HG02981 (cell line): ENCODE measurements at regions not wholly inside any gene's neighbourhood (a gene's known extent, or its start where the extent isn't known, plus 50 kb on each side); places are given as distances from the start of the nearest gene placed in this dataset.

Experiments
- ATAC-seq: cut with Tn5 transposase; IDR thresholded peaks from one replicate; pipeline ENCODE4 v1.9.1; 2021; ENCODE audit warnings: mild to moderate bottlenecking, moderate library complexity; ENCODE audit not compliant: unreplicated experiment

DNA sequence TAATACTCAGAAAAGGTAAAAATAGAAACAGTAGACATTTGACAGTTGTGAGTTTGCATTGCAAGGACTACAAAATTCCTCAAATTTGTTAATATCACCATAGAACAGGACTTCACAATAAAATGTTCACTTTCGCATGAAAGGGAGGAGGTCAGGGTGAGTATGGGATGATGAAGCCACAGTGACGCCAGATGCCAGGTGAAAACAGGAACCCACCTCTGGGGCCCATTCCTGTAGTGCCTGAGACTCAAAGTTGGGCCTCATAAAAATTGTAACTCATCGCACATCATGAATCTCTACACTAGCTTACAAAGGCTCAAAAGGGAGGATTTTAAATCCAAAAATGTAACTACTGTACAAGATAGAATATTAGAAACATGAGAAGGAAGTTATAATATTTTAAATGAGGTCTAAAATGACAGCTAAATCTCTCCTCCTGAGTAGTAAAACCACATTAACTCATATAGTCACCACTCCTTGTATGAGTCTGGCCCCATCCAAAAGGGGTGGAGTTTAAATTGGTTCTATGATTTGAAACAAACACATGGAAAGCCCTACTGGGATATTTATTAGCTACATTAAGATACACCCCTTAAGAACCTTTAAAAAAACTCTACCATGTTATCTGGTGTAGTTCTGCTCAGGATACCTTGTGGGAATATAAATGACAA lies 93.7 kb downstream of the ETS2 start:
- no peak for ATAC-seq

- ATAC-seq, result no peak
These were observed 92.8 kb downstream of the ETS2 start for GRCh38 chr21:38898422-38899096.

DNA sequence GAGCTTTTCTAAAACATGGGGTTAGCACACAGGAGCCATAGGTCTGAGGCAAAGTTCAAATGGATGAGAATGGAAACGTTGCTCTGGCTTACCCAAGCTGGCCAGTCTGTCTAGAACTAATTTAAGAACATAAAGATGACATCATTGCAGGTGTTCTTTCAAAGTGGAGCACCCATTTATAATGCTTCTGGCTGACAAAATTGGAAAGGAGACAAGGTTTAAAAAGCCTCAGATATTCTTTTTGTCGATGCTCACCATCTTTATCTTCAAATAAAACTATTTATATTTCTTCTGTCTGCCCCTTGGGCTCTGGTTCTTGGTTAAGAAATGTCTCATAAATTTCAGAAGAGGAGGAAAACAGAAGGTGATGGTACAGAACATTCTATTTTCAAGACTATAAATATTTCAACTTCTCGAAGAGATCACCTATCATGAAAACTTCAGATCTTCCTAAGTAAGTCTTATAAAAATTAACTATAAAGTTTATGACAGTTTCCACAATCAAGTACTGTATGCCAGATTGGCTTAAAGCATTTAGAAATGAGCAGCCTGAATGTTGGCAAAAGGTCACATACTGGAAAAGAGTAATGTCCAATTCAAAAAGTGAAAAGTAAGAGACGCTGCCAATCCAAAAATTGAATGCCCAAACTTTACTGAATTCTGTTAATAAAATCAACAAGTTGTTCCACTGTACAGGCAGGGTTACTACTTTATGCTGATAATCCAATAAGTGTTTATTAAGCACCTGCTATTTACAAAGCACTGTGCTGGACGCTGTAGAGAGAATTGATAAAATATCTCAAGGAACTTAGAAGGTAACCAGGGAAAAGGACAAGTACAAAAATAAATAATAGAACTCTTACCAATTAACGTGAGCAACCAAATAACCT lies 92.0 kb downstream of the ETS2 start:
- no peak for ATAC-seq

DNA sequence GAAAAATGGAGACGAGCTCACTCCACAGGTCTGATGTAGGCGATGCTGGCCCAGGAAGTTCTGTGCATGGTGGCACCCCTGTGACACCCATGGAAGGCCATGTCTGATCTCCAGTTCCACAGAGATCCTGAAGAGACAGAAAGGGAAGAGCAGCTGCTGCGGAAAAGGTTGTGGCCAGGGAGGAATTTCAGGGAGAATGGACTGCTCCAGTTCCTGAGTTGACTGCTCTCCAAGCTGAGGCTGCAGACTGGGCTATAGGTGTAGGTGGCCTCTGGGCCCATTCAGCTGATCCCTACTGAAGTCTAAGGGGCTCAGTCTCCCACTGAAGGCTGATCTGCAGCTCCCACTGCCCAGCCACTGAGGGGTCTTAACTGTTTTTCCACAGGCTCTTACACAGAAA lies 89.2 kb downstream of the ETS2 start:
- no peak for ATAC-seq

DNA sequence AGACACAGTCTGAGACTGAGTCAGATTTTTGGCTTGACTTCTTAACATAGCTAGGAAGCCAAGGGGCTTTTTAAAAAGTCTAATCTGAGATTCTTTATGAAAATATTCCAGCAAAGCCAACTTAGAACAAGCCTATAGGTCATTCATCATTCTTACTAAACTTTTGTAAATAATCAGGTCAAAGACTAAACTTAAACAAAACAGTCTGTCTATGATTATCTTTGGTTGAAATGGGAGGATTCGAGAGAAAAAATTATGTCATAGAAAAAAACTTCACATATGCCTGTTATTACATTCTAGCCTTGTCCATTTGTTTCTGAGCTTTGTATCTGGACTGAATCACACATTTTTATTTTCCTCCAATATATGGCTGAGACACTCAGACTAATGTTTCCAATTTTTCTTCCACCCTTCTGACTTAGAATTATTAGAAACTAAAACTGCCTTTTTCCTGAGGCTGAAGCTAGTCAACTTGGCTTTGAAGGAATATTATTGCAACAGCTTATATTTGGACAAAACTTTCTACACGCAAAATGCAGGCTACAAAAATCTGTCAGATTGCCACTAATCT lies 83.3 kb downstream of the ETS2 start:
- no peak for ATAC-seq

DNA sequence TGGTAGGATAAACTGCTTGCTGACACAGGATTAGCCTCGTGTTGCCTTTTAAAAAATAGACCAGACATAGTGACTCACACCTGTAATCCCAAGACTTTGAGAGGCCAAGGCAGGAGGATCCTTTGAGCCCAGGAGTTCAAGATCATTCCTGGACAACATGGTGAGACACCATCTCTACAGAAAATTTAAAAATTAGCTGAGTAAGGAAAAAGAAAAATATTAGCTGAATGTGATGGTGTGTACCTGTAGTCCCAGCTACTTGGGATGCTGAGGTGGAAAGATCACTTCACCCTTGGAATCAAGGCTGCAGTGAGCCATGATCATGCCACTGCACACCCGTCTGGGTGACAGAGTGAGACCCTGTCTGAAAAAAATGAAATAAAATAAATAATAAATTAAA lies 82.0 kb downstream of the ETS2 start:
- no peak for ATAC-seq

GRCh38 chr21:38887062-38887686 lies 81.4 kb downstream of the ETS2 start:
- ATAC-seq, result no peak

- ATAC-seq, result no peak
These were observed 80.2 kb downstream of the ETS2 start for GRCh38 chr21:38885909-38886308.

DNA sequence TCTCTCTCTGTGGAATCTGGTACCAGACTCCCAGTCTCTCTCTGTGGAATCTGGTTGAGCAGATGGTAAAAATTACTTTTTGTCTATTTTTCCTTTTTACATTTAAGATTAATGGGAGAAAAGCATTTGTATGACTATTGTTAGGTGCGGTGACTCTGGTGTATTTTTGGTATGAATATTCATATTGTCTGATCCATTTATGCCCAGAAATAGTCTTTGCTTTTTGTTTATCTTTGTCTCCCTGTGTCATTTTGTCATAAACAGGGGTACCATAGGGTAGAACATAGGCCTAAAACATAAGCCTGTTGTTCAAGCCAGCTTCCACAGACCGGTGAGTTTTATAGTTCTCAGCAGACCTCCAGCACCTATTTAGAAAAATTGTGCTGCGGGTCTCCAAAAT lies 78.7 kb downstream of the ETS2 start:
- no peak for ATAC-seq

DNA sequence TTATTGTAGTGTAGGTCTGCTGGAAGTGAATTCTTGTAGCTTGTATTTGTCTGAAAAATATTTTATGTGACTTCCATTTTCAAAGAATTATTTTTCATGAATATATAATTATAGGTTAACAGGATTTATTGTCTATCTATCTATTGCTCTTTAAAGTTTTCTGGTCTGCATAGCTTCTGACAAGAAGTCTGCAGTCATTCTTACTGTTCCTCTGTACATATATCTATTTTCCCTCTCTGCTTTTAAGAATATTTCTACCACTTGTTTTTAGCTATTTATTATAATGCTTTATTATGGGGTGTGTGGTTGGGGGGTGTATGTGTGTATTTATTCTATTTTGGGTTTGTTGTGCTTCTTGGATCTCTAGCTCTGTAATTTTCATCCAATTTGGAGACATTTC lies 77.4 kb downstream of the ETS2 start:
- ATAC-seq, result no peak

DNA sequence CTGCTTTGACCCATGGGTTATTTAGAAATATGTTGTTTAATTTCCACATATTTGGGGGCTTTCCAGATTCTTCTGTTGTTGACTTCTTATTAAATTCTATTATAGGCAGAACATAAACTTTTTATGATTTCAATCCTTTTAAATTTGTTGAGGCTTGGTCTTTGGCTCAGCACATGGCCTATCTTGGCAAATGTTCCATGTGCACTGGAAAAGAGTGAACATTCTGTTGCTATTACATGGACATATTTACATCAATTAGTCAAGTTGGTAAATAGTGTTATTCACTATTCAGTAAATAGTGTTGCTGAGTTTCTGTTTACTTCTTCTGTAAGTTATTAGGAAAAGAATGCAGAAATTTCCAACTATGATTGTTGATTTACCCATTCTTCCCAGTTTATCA lies 75.4 kb downstream of the ETS2 start:
- no peak for ATAC-seq

DNA sequence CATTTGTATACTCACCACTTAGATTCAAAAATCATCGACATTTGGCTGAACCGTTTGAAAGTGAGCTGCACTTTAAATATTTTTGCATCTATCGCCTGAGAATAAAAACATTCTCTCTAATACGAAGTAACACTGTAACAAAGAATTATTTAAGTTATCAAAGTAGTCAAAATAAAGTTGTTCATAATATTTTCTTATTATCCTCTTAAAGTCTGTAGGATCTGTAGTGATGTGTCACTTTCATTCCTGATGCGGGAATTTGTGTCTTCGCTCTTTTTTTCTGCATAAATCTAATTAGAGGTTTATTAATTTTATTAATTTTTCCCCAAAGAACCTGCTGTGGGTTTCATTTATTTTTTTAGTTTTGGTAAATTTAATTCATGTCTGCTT lies 74.8 kb downstream of the ETS2 start:
- no peak for ATAC-seq

DNA sequence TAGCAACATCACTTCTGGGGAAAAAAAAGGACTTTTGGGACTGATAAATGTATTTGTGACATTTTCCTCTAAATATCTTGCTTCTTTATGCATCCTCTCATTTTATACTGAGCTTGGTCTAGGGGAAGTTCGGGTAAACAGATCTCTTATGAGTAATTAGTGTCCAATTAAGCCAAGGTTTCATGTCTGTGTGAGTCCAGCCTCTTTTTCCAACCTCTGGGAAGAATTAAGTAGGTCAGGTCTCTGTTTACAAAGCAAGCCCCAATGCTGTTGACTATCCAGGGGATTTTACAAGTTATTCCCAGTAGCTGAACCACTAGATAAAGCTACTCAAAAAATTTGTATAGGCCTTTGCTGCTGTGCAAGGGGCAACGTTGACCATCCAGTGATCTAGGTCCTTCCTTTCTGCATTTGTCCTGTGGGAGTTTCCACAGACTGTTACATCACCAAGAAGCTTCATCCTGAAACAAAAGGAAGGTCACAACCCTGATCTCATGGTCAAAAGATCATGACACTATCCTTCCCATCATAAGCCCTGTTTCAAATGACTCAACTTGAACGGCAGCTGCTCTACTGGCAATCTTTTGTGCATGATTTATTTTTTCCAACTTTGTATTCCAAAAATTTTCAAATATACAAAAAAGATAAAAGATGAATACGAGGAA lies 74.3 kb downstream of the ETS2 start:
- ATAC-seq, result no peak

DNA sequence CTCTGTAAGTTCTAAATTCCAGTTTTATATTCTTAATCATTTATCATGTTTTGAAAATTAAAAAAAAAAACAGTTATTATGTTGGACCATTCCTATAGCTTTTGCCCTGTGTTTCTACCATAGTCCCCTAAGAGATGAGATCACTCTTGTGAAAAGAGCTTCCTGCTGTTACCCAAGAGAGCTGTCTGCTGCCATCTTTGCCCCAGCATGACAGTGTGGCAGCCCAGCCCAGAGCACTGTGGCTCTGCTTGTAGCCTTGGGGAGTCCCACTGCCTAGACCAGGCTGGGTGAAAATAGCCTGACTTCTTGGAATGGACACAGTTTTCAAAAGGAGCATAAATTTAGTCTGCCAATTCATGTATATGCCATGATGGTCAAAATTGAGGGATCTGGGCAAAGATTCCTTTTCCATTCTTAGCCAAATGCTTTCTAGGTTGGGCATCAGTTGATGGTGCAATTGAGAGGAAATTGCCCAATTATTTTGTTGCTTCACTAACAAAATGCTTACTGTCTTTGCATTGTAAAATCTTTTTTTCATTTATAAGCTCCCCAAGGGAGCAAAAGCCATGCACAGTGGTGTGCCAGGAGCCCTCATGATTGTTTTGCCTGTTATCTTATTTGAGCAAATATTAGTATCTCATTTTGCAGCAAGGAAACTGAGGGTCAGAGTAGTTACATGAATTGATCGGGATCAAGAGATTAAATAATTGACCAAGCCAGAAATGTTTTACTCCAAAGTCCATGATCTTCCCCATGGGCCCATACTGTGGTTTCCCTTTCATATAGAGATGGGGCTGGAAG lies 72.8 kb downstream of the ETS2 start:
- no peak for ATAC-seq

DNA sequence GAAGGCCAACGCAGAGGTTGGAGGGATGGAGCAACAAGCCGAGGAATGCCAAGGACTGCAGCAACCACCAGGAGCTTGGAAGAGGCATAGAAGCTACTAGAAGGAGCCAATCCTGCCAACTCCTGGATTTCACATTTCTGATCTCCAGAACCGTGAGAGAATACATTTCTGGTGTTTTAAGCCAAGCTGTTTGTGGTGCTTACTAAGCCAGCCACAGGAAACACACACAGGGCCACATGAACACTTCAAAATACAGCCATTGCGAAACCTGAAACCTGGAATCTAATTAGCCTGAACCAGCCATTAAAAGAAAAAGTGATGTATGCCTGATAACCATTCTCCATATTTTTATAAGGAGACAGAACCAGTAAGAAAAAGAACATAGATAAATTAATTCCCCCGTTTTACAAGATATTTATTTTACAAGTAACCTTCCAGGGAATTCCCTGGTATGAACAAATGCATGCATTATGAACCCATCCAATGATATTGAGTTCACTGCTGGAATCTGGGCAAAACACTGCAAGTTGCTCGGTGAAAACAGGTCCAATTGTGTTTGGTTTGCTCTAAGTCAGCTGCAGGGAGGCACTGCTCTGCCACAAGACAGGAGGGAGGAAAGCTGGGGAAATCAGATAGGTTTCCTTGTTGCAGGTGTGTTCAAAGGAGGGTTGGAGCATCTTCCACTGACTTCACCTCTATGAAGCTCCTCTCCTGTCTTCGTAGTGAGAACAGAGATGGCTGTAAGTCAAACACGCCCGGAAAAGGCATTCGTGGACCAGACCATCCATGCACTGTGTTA lies 70.2 kb downstream of the ETS2 start:
- ATAC-seq, result no peak
